IMR-90 (cell line): ENCODE measurements at regions not wholly inside any gene's neighbourhood (a gene's known extent, or its start where the extent isn't known, plus 50 kb on each side); places are given as distances from the start of the nearest gene placed in this dataset.

ENCODE experiments used
- ATAC-seq: fragments of 200-7000 bp; cut with Tn5 transposase; 2 replicates; pipeline ENCODE4 v1.9.1; 2020; ENCODE audit warnings: low read depth, mild to moderate bottlenecking, moderate library complexity
- BruUV-seq: library from RNA; stranded (reverse); fragments of 400-500 nt; replicated peaks from 2 replicates; lab custom pipeline; 2021; lab: Mats Ljungman, UMichigan
- CTCF ChIA-PET: fragments of 300-600 bp; formaldehyde crosslinking; extraction: SDS; loops from one replicate; lab custom pipeline; 2021; ENCODE audit warnings: antibody characterized with exemption; lab: Yijun Ruan, JAX
- POLR2A ChIA-PET: fragments of 300-600 bp; sonication (Branson Sonifier 250); formaldehyde crosslinking; loops from one replicate; lab custom pipeline; 2022; ENCODE audit warnings: antibody characterized with exemption; ENCODE audit not compliant: unreplicated experiment; lab: Charles Lee
- DNase-seq: peaks from one replicate; pipeline ENCODE4 v3.0.0; 2013
- H2AFZ ChIP-seq: replicated peaks from 2 replicates; pipeline ENCODE3; 2013; ENCODE audit warnings: low read length, mild to moderate bottlenecking; ENCODE audit not compliant: poor library complexity
- H2AK5ac ChIP-seq: 2 replicates; pipeline ENCODE4 v1.6.1; 2013; ENCODE audit warnings: low read depth, low read length, inconsistent platforms
- H2AK9ac ChIP-seq: replicated peaks from 2 replicates; pipeline ENCODE3; 2013; ENCODE audit warnings: mild to moderate bottlenecking, low read depth, low read length, moderate library complexity; ENCODE audit not compliant: poor library complexity
- H2BK120ac ChIP-seq: 2 replicates; pipeline ENCODE4 v1.6.1; 2013; ENCODE audit warnings: low read depth, low read length, inconsistent platforms
- H2BK15ac ChIP-seq: 3 replicates; pipeline ENCODE4 v1.6.1; 2013; ENCODE audit warnings: low read depth, low read length, inconsistent platforms
- H2BK20ac ChIP-seq: 2 replicates; pipeline ENCODE4 v1.6.1; 2013; ENCODE audit warnings: low read depth, mild to moderate bottlenecking, inconsistent platforms, low read length, moderate library complexity
- H2BK5ac ChIP-seq: 2 replicates; pipeline ENCODE4 v1.6.1; 2013; ENCODE audit warnings: mild to moderate bottlenecking, low read depth, low read length, inconsistent platforms; ENCODE audit not compliant: poor library complexity, severe bottlenecking
- H3K14ac ChIP-seq: replicated peaks from 2 replicates; pipeline ENCODE4 v1.6.1; 2013; ENCODE audit warnings: low read depth, low read length, inconsistent platforms
- H3K18ac ChIP-seq: 2 replicates; pipeline ENCODE4 v1.6.1; 2013; ENCODE audit warnings: low read depth, low read length, control low read depth
- H3K23ac ChIP-seq: 2 replicates; pipeline ENCODE4 v1.6.1; 2013; ENCODE audit warnings: low read depth, low read length, inconsistent platforms
- H3K27ac ChIP-seq: 2 replicates; pipeline ENCODE4 v1.5.1; 2013; ENCODE audit warnings: mild to moderate bottlenecking, control low read depth, low read length; ENCODE audit not compliant: insufficient read depth
- H3K27me3 ChIP-seq: 2 replicates; pipeline ENCODE4 v1.6.1; 2013; ENCODE audit warnings: low read length; ENCODE audit not compliant: control insufficient read depth, insufficient read depth
- H3K36me3 ChIP-seq: 2 replicates; pipeline ENCODE4 v1.6.1; 2013; ENCODE audit warnings: low read length, mixed read lengths; ENCODE audit not compliant: control insufficient read depth, insufficient read depth
- H3K4ac ChIP-seq: 2 replicates; pipeline ENCODE4 v1.6.1; 2013; ENCODE audit warnings: low read depth, low read length, inconsistent platforms
- H3K4me1 ChIP-seq: 2 replicates; pipeline ENCODE4 v1.6.1; 2013; ENCODE audit warnings: low read length, mixed read lengths; ENCODE audit not compliant: control insufficient read depth, insufficient read depth
- H3K4me2 ChIP-seq: 2 replicates; pipeline ENCODE4 v1.6.1; 2013; ENCODE audit warnings: low read depth, mild to moderate bottlenecking, control low read depth, low read length, moderate library complexity
- H3K4me3 ChIP-seq: 2 replicates; pipeline ENCODE4 v1.5.1; 2013; ENCODE audit warnings: low read depth, mild to moderate bottlenecking, control low read depth, low read length, moderate library complexity; ENCODE audit not compliant: insufficient read depth
- H3K56ac ChIP-seq: 2 replicates; pipeline ENCODE4 v1.6.1; 2013; ENCODE audit warnings: low read length, inconsistent platforms; ENCODE audit not compliant: insufficient read depth; ENCODE audit errors: extremely low read depth
- H3K79me1 ChIP-seq, 2 experiments: 2 replicates each; pipeline ENCODE4 v1.6.1; 2013; ENCODE audit warnings: low read length in 2 of 2, inconsistent platforms in 1 of 2, low read depth in 1 of 2
- H3K9ac ChIP-seq: 2 replicates; pipeline ENCODE4 v1.6.1; 2013; ENCODE audit warnings: low read depth, low read length, control low read depth
- H3K9me1 ChIP-seq: 2 replicates; pipeline ENCODE4 v1.6.1; 2013; ENCODE audit warnings: low read length, inconsistent platforms; ENCODE audit not compliant: insufficient read depth
- H3K9me3 ChIP-seq: 2 replicates; pipeline ENCODE4 v1.6.1; 2013; ENCODE audit warnings: low read length; ENCODE audit not compliant: control insufficient read depth, insufficient read depth
- H4K20me1 ChIP-seq: 2 replicates; pipeline ENCODE4 v1.6.1; 2013; ENCODE audit warnings: low read length, inconsistent platforms; ENCODE audit not compliant: insufficient read depth
- H4K5ac ChIP-seq: 2 replicates; pipeline ENCODE4 v1.6.1; 2013; ENCODE audit warnings: mild to moderate bottlenecking, low read depth, low read length, control low read depth
- H4K8ac ChIP-seq, 2 experiments: 2 replicates each; pipeline ENCODE4 v1.6.1; 2013; ENCODE audit warnings: low read depth in 2 of 2, low read length in 2 of 2, control low read depth in 1 of 2, inconsistent platforms in 1 of 2
- H4K91ac ChIP-seq: 2 replicates; pipeline ENCODE4 v1.6.1; 2013; ENCODE audit warnings: low read depth, low read length, inconsistent platforms; ENCODE audit not compliant: insufficient read depth
- BHLHE40 ChIP-seq: fragments of 150-350 bp; IDR thresholded peaks from 2 replicates; pipeline ENCODE4 v1.6.1; 2016; ENCODE audit warnings: mild to moderate bottlenecking, low read depth, low read length
- CEBPB ChIP-seq: IDR thresholded peaks from 2 replicates; pipeline ENCODE4 v1.6.1; 2012; ENCODE audit warnings: low read depth, low read length, improper control_type of control experiment
- CHD1 ChIP-seq: IDR thresholded peaks from 2 replicates; pipeline ENCODE4 v1.6.1; 2012; ENCODE audit warnings: low read depth, low read length, improper control_type of control experiment
- FOS ChIP-seq: fragments of 150-350 bp; IDR thresholded peaks from 2 replicates; pipeline ENCODE4 v1.6.1; 2016; ENCODE audit warnings: low read depth, low read length
- MAFK ChIP-seq: IDR thresholded peaks from 2 replicates; pipeline ENCODE4 v1.6.1; 2012; ENCODE audit warnings: low read depth, low read length, improper control_type of control experiment
- MAZ ChIP-seq: IDR thresholded peaks from 2 replicates; pipeline ENCODE4 v1.6.1; 2012; ENCODE audit warnings: low read depth, mild to moderate bottlenecking, low read length, improper control_type of control experiment, moderate library complexity, borderline replicate concordance
- MXI1 ChIP-seq: IDR thresholded peaks from 2 replicates; pipeline ENCODE4 v1.6.1; 2012; ENCODE audit warnings: low read depth, mild to moderate bottlenecking, low read length, moderate library complexity, borderline replicate concordance
- NFE2L2 ChIP-seq: fragments of 150-350 bp; IDR thresholded peaks from 2 replicates; pipeline ENCODE4 v1.6.1; 2016; ENCODE audit warnings: low read depth, mild to moderate bottlenecking, low read length
- POLR2A ChIP-seq: IDR thresholded peaks from 2 replicates; pipeline ENCODE4 v1.6.1; 2012; ENCODE audit warnings: mild to moderate bottlenecking, low read depth, low read length
- RAD21 ChIP-seq: IDR thresholded peaks from 2 replicates; pipeline ENCODE4 v1.6.1; 2012; ENCODE audit warnings: low read length, improper control_type of control experiment
- RCOR1 ChIP-seq: IDR thresholded peaks from 2 replicates; pipeline ENCODE4 v1.6.1; 2012; ENCODE audit warnings: mild to moderate bottlenecking, low read length, improper control_type of control experiment; ENCODE audit not compliant: insufficient replicate concordance
- RFX5 ChIP-seq: IDR thresholded peaks from 2 replicates; pipeline ENCODE4 v1.8.0; 2012; ENCODE audit warnings: low read depth, mild to moderate bottlenecking, low read length, moderate library complexity
- SMC3 ChIP-seq: fragments of 150-350 bp; IDR thresholded peaks from 2 replicates; pipeline ENCODE4 v1.6.1; 2016; ENCODE audit warnings: low read depth, mild to moderate bottlenecking, antibody characterized with exemption, low read length, moderate library complexity
- WGBS, 2 experiments: methylation state at CpG; one replicate each; pipeline versions ENCODE4 v1.1.5 to v1.1.7; 2013; ENCODE audit warnings: missing lambda C conversion rate in 2 of 2; ENCODE audit not compliant: insufficient read length in 1 of 2; ENCODE audit errors: extremely low coverage in 2 of 2; 5-methylcytosine and 5-hydroxymethylcytosine counted together
- dilution Hi-C: fragments of 300-500 bp; cut with HindIII; formaldehyde crosslinking; loops from one replicate; pipeline ENCODE4 v1.14.3; 2018; ENCODE audit warnings: low sequenced_read_pairs; ENCODE audit not compliant: unreplicated experiment
- in situ Hi-C: fragments of 300-500 bp; cut with MboI; formaldehyde crosslinking; loops from 3 replicates; pipeline ENCODE4 v1.14.3; 2019; ENCODE audit warnings: low sequenced_read_pairs, inconsistent platforms, mixed read lengths
- intact Hi-C: fragments of 100-400 bp; cut with micrococcal nuclease; formaldehyde crosslinking; loops from 2 replicates; pipeline ENCODE4 v1.10.0; 2022
- TF ChIP-seq, protein P1 (sequence below): fragments of 150-350 bp; IDR thresholded peaks from 2 replicates; pipeline ENCODE4 v1.6.1; 2017; ENCODE audit warnings: mild to moderate bottlenecking, antibody characterized with exemption, low read length, low read depth
- TF ChIP-seq, protein P2 (sequence below): fragments of 150-350 bp; IDR thresholded peaks from 2 replicates; pipeline ENCODE4 v1.6.1; 2016; ENCODE audit warnings: low read depth, mild to moderate bottlenecking, low read length, moderate library complexity, borderline replicate concordance
- TF ChIP-seq, protein P3 (sequence below): conservative IDR thresholded peaks from 2 replicates; pipeline ENCODE4 v1.5.1; 2012; ENCODE audit warnings: mild to moderate bottlenecking, low read depth, low read length, improper control_type of control experiment

DNA sequence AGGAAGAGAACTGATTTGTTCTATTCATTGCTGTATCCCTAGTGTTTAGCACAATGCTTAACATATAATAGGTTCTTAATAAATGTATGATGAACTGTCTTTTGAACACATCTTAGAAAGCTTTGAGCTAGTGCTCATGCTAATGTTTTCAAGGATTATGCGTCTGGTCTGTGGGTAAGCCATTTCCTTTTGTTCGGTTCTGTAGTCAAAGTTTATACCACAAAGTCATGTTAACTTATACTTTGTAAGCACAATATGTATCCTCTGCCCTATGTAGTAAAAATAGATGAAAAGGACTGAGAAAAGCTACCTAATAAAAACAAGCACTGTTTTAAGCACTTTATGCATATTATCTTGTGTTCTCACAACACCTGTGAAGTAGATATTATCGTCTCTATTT, 301.9 kb downstream of the GLUD2 start:
- in situ Hi-C loops, result no loop called here
- dilution Hi-C loops, result no loop called here

More for the DNA sequence above, 301.9 kb downstream of the GLUD2 start:
- no peak overlapping the region for H3K56ac ChIP-seq
- no peaks in the 10 kb centered on the region for H3K4me1 ChIP-seq
- no peak overlapping the region for H2BK15ac ChIP-seq
- no TSS peak for BruUV-seq
- no peak overlapping the region for H3K4ac ChIP-seq
- no CpG with 5 or more reads among the region's 3 CpGs for WGBS, 2 experiments
- no peak overlapping the region for H4K8ac ChIP-seq
- no peak overlapping the region for H3K9ac ChIP-seq
- no peaks in the 10 kb centered on the region for H4K20me1 ChIP-seq
- ChIA-PET POLR2A (no interaction called here), CTCF (no interaction called here)
- no peak overlapping the region for H2AK5ac ChIP-seq
- DNase-seq (no peak), ATAC-seq (no peak)
- no peaks in the 10 kb centered on the region for H3K9me1 ChIP-seq
- no peak overlapping the region for H3K4me3 ChIP-seq
- intact Hi-C loops, result no loop called here
- no peak overlapping the region for H2AK9ac ChIP-seq
- no peak overlapping the region for H3K18ac ChIP-seq
- H2BK120ac ChIP-seq, result no peak overlapping the region
- H3K14ac ChIP-seq, result no peak overlapping the region
- H3K4me2 ChIP-seq, result no peak overlapping the region
- H3K27ac ChIP-seq, result no peak overlapping the region
- H3K23ac ChIP-seq, result no peak overlapping the region
- TF ChIP-seq BHLHE40 (no peak), MAZ (no peak), MXI1 (no peak), FOS (no peak), RCOR1 (no peak), CEBPB (no peak), RAD21 (no peak), MAFK (no peak), RFX5 (no peak), POLR2A (no peak), CHD1 (no peak), SMC3 (no peak), NFE2L2 (no peak)
- TF ChIP-seq, protein P1, sequence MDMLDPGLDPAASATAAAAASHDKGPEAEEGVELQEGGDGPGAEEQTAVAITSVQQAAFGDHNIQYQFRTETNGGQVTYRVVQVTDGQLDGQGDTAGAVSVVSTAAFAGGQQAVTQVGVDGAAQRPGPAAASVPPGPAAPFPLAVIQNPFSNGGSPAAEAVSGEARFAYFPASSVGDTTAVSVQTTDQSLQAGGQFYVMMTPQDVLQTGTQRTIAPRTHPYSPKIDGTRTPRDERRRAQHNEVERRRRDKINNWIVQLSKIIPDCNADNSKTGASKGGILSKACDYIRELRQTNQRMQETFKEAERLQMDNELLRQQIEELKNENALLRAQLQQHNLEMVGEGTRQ, result no peak
- TF ChIP-seq, protein P2, sequence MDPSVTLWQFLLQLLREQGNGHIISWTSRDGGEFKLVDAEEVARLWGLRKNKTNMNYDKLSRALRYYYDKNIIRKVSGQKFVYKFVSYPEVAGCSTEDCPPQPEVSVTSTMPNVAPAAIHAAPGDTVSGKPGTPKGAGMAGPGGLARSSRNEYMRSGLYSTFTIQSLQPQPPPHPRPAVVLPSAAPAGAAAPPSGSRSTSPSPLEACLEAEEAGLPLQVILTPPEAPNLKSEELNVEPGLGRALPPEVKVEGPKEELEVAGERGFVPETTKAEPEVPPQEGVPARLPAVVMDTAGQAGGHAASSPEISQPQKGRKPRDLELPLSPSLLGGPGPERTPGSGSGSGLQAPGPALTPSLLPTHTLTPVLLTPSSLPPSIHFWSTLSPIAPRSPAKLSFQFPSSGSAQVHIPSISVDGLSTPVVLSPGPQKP, result no peak
- TF ChIP-seq, protein P3, sequence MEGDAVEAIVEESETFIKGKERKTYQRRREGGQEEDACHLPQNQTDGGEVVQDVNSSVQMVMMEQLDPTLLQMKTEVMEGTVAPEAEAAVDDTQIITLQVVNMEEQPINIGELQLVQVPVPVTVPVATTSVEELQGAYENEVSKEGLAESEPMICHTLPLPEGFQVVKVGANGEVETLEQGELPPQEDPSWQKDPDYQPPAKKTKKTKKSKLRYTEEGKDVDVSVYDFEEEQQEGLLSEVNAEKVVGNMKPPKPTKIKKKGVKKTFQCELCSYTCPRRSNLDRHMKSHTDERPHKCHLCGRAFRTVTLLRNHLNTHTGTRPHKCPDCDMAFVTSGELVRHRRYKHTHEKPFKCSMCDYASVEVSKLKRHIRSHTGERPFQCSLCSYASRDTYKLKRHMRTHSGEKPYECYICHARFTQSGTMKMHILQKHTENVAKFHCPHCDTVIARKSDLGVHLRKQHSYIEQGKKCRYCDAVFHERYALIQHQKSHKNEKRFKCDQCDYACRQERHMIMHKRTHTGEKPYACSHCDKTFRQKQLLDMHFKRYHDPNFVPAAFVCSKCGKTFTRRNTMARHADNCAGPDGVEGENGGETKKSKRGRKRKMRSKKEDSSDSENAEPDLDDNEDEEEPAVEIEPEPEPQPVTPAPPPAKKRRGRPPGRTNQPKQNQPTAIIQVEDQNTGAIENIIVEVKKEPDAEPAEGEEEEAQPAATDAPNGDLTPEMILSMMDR, result no peak
- H2BK5ac ChIP-seq, result no peak overlapping the region
- no peaks in the 10 kb centered on the region for H3K79me1 ChIP-seq
- H3K27me3 ChIP-seq, result no peaks in the 10 kb centered on the region
- H2BK20ac ChIP-seq, result no peak overlapping the region
- no peaks in the 10 kb centered on the region for H3K36me3 ChIP-seq
- no peak overlapping the region for H4K5ac ChIP-seq
- H4K91ac ChIP-seq, result no peak overlapping the region
- H3K9me3 ChIP-seq, result no peaks in the 10 kb centered on the region
- H2AFZ ChIP-seq, result no peak overlapping the region
